ENCODE measurements at regions not wholly inside any gene's neighbourhood (a gene's known extent, or its start where the extent isn't known, plus 50 kb on each side); places are given as distances from the start of the nearest gene placed in this dataset.

- Histone ChIP-seq H3K79me2 (ENCODE audit: insufficient read depth, low read length) (no peaks in the 10 kb centered on the region), H3K36me3 (replicated peaks in 1 of 2; ENCODE audit: control insufficient read depth in 1 of 2, insufficient read depth in 2 of 2, low read length in 2 of 2) (no peaks in the 10 kb centered on the region), H3K9ac (ENCODE audit: insufficient read depth, low read depth, low read length) (no peak overlapping the region), H4K20me1 (ENCODE audit: insufficient read depth, low read length) (no peaks in the 10 kb centered on the region), H2AFZ (ENCODE audit: low read length) (no peak overlapping the region), H3K27me3 (ENCODE audit: control insufficient read depth in 1 of 2, insufficient read depth in 2 of 2, low read length in 2 of 2) (no peaks in the 10 kb centered on the region), H3K27ac (ENCODE audit: extremely low read length, insufficient read depth, low read length) (no peak overlapping the region), H3K4me3 (replicated peaks in 1 of 3; ENCODE audit: insufficient read depth in 1 of 3, low read depth in 2 of 3, low read length in 3 of 3) (no peak overlapping the region), H3K4me1 (ENCODE audit: insufficient read depth, low read length) (no peaks in the 10 kb centered on the region), H3K4me2 (ENCODE audit: low read depth, low read length) (no peak overlapping the region), H3K9me3 (ENCODE audit: low read length) (peaks cover 15% of the 10 kb centered on the region; the same call in 1 of the 2 replicates)
- BruUV-seq (replicated peaks): no TSS peak
- 3% methylated on average over 1 of the region's 1 CpG for WGBS (ENCODE audit: low lambda C conversion rate)
- intact Hi-C loops (cut with micrococcal nuclease; ENCODE audit: unreplicated experiment): no loop called here
- CTCF ChIA-PET (ENCODE audit: low intra/inter-chr PET ratio, low total read pairs): no interaction called here
- FAIRE-seq: no peak
- ATAC-seq: no peak
- POLR2A ChIA-PET: no interaction called here
- in situ Hi-C loops (cut with HindIII; ENCODE audit: extremely low pct_ligation_motif_present, low pct_unique_long_range_greater_than_20kb): no loop called here
- DNase-seq (ENCODE audit: low spot score): no peak
- no peak for TF ChIP-seq ZNF557 (CRISPR knock-in tag; IDR thresholded peaks at IDR 0.05)
- TF ChIP-seq HOXA9 (CRISPR knock-in tag; IDR thresholded peaks at IDR 0.05; ENCODE audit: borderline replicate concordance): no peak
- no peak for TF ChIP-seq AKNA (CRISPR knock-in tag; IDR thresholded peaks at IDR 0.05; ENCODE audit: borderline replicate concordance)
- no peak for TF ChIP-seq KAT8 (CRISPR knock-in tag; IDR thresholded peaks at IDR 0.05)
Measured at GRCh38 chr2:194203898-194204297, 1453.1 kb upstream of the SLC39A10 start.

GRCh38 chr2:194182888-194183287 is 1474.1 kb upstream of the SLC39A10 start:
- Histone ChIP-seq H2AFZ (ENCODE audit: low read length) (no peak overlapping the region), H3K27me3 (ENCODE audit: control insufficient read depth in 1 of 2, insufficient read depth in 2 of 2, low read length in 2 of 2) (no peaks in the 10 kb centered on the region), H3K4me1 (ENCODE audit: insufficient read depth, low read length) (no peaks in the 10 kb centered on the region), H3K4me2 (ENCODE audit: low read depth, low read length) (no peak overlapping the region), H4K20me1 (ENCODE audit: insufficient read depth, low read length) (no peaks in the 10 kb centered on the region), H3K79me2 (ENCODE audit: insufficient read depth, low read length) (no peaks in the 10 kb centered on the region), H3K4me3 (replicated peaks in 1 of 3; ENCODE audit: insufficient read depth in 1 of 3, low read depth in 2 of 3, low read length in 3 of 3) (no peak overlapping the region), H3K9me3 (ENCODE audit: low read length) (no peaks in the 10 kb centered on the region), H3K36me3 (replicated peaks in 1 of 2; ENCODE audit: control insufficient read depth in 1 of 2, insufficient read depth in 2 of 2, low read length in 2 of 2) (no peaks in the 10 kb centered on the region), H3K9ac (ENCODE audit: insufficient read depth, low read depth, low read length) (no peak overlapping the region), H3K27ac (ENCODE audit: extremely low read length, insufficient read depth, low read length) (no peak overlapping the region)
- no TSS peak for BruUV-seq (replicated peaks)
- 25% methylated on average over 2 of the region's 2 CpGs for WGBS (ENCODE audit: low lambda C conversion rate)
- DNase-seq (ENCODE audit: low spot score): no peak
- FAIRE-seq: no peak
- intact Hi-C loops (cut with micrococcal nuclease; ENCODE audit: unreplicated experiment): no loop called here
- ChIA-PET POLR2A (no interaction called here), CTCF (ENCODE audit: low intra/inter-chr PET ratio, low total read pairs) (no interaction called here)
- no peak for ATAC-seq
- in situ Hi-C loops (cut with HindIII; ENCODE audit: extremely low pct_ligation_motif_present, low pct_unique_long_range_greater_than_20kb): no loop called here
- TF ChIP-seq ZNF432 (CRISPR knock-in tag; IDR thresholded peaks at IDR 0.05; ENCODE audit: borderline replicate concordance) (no peak), ZNF263 (CRISPR knock-in tag; IDR thresholded peaks at IDR 0.05) (no peak), FOXK1 (CRISPR knock-in tag; IDR thresholded peaks at IDR 0.05; ENCODE audit: borderline replicate concordance, low read depth) (no peak), ZHX1 (CRISPR knock-in tag; IDR thresholded peaks at IDR 0.05; ENCODE audit: low read depth) (no peak), ZNF138 (CRISPR knock-in tag; IDR thresholded peaks at IDR 0.05; ENCODE audit: low read depth) (no peak), CHD4 (IDR thresholded peaks at IDR 0.05; ENCODE audit: borderline replicate concordance, low read length) (no peak), THAP7 (CRISPR knock-in tag; IDR thresholded peaks at IDR 0.05) (no peak)
